ENCODE measurements at regions not wholly inside any gene's neighbourhood (a gene's known extent, or its start where the extent isn't known, plus 50 kb on each side); places are given as distances from the start of the nearest gene placed in this dataset.

DNA sequence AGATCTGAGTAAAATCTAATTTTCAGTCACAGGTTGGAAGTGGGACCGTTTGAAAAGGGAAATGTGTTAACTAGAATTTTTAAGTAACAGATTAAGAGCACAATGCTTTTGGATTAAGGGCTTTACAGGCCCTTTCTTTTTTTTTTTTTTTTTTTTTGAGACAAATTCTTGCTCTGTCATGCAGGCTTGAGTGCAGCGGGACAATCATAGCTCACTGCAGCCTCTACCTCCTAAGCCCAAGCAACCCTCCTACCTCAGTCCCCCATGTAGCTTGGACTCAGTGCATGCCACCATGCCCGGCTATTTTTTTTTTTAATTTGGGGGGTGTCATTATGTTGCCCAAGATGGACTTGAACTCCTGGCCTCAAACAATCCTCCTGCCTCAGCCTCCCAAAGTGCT lies 363.7 kb downstream of the LIG4 start:
- Histone ChIP-seq H3K27ac (no peak overlapping the region), H3K4me1 (no peaks in the 10 kb centered on the region), H3K27me3 (no peaks in the 10 kb centered on the region), H3K4me3 (replicated peaks in 1 of 3) (no peak overlapping the region), H3K36me3 (no peaks in the 10 kb centered on the region), H3K9me3 (no peaks in the 10 kb centered on the region)
- intact Hi-C loops (cut with DNase I), result no loop called here
- 74 to 79% methylated on average over 3 of the region's 3 CpGs for WGBS, 2 donors
- TF ChIP-seq, protein P1, sequence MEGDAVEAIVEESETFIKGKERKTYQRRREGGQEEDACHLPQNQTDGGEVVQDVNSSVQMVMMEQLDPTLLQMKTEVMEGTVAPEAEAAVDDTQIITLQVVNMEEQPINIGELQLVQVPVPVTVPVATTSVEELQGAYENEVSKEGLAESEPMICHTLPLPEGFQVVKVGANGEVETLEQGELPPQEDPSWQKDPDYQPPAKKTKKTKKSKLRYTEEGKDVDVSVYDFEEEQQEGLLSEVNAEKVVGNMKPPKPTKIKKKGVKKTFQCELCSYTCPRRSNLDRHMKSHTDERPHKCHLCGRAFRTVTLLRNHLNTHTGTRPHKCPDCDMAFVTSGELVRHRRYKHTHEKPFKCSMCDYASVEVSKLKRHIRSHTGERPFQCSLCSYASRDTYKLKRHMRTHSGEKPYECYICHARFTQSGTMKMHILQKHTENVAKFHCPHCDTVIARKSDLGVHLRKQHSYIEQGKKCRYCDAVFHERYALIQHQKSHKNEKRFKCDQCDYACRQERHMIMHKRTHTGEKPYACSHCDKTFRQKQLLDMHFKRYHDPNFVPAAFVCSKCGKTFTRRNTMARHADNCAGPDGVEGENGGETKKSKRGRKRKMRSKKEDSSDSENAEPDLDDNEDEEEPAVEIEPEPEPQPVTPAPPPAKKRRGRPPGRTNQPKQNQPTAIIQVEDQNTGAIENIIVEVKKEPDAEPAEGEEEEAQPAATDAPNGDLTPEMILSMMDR (IDR thresholded peaks at IDR 0.05), result no peak
- no peak for TF ChIP-seq POLR2A (IDR thresholded peaks at IDR 0.05)
- DNase-seq, result no peak

DNA sequence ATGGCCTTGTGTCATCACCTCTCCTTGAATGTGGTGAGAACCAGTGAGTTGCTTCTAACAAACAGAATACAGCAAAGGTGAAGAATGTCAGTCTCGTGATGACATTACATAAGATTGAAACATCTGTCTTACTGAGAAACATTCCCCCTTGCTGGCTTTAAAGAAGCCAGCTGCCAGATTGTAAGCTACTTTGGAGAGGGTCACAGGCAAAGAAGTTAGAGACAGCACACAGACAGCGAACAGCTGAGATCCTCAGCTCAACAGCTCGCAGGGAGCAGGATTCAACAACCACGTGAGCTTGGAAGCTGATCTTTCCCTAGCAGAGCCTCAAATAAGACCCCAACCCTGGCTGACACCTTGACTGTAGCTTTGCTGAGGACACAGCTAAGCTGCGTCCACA lies 367.9 kb downstream of the LIG4 start:
- DNase-seq, result no peak
- H3K36me3 ChIP-seq, result no peaks in the 10 kb centered on the region
- no peak overlapping the region for H3K4me3 ChIP-seq (replicated peaks in 1 of 3)
- intact Hi-C loops (cut with DNase I), result no loop called here
- TF ChIP-seq, protein P1 (IDR thresholded peaks at IDR 0.05), result no peak
- TF ChIP-seq POLR2A (IDR thresholded peaks at IDR 0.05), result no peak
- H3K9me3 ChIP-seq, result no peaks in the 10 kb centered on the region
- H3K4me1 ChIP-seq, result no peaks in the 10 kb centered on the region
- H3K27me3 ChIP-seq, result no peaks in the 10 kb centered on the region
- WGBS, 2 donors, result 84 to 85% methylated on average over 5 of the region's 5 CpGs
- H3K27ac ChIP-seq, result no peak overlapping the region

GRCh38 chr13:107846642-107847041 lies 368.7 kb downstream of the LIG4 start:
- TF ChIP-seq, protein P1 (IDR thresholded peaks at IDR 0.05), result no peak
- TF ChIP-seq POLR2A (IDR thresholded peaks at IDR 0.05), result no peak
- intact Hi-C loops (cut with DNase I), result no loop called here
- H3K9me3 ChIP-seq, result no peaks in the 10 kb centered on the region
- H3K36me3 ChIP-seq, result no peaks in the 10 kb centered on the region
- no peak for DNase-seq
- H3K27me3 ChIP-seq, result no peaks in the 10 kb centered on the region
- no peak overlapping the region for H3K27ac ChIP-seq
- H3K4me1 ChIP-seq, result no peaks in the 10 kb centered on the region
- H3K4me3 ChIP-seq (replicated peaks in 1 of 3), result no peak overlapping the region
- WGBS, 2 donors, result 87 to 97% methylated on average over 1 of the region's 1 CpG

DNA sequence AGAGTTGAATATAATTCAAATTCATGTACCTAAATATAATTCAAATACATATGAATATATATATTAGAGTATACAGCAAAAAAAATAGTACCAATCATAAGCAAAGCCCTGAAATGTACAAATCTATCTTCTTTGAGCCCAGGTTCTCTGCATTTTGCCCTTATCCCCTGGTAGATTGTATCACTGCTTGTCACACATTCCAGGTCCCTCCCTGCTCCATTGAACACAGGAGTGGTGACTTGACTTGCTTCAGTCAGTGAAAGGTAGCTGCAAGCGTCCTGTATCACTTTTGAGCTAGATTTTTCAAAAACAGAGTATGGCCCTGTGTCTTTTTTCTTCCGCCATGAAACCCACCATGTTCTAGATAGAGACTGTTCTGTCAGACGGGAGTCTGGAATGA lies 369.4 kb downstream of the LIG4 start:
- Histone ChIP-seq H3K4me1 (no peaks in the 10 kb centered on the region), H3K36me3 (no peaks in the 10 kb centered on the region), H3K27me3 (no peaks in the 10 kb centered on the region), H3K4me3 (replicated peaks in 1 of 3) (no peak overlapping the region), H3K27ac (no peak overlapping the region), H3K9me3 (no peaks in the 10 kb centered on the region)
- TF ChIP-seq, protein P1 (IDR thresholded peaks at IDR 0.05), result no peak
- no peak for TF ChIP-seq POLR2A (IDR thresholded peaks at IDR 0.05)
- intact Hi-C loops (cut with DNase I), result no loop called here
- peak; percentile 60 to 74 for DNase-seq
- 47 to 49% methylated on average over 3 of the region's 3 CpGs for WGBS, 2 donors

DNA sequence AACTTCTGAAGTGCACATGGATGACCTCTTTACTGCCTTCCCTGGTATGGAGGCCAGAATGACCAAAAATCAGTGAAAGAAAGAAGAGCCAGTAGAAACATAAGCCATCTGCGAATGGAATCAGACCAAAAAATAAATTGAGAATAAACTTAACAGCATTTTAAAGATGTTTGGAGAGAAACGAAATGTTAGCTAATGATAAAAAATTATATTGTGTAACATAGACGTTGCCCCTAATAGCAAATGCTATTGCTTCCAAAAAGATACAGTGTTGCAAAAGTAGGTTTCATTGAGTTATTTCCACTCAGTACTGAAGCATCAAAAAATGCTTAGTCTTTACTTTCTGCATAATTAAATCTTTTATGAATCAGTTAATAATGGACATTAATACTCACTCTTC lies 371.7 kb downstream of the LIG4 start:
- Histone ChIP-seq H3K9me3 (no peaks in the 10 kb centered on the region), H3K27me3 (no peaks in the 10 kb centered on the region), H3K4me3 (replicated peaks in 1 of 3) (no peak overlapping the region), H3K36me3 (no peaks in the 10 kb centered on the region), H3K4me1 (no peaks in the 10 kb centered on the region), H3K27ac (no peak overlapping the region)
- 81 to 88% methylated on average over 3 of the region's 3 CpGs for whole genome bisulfite sequencing, 2 donors
- intact Hi-C loops (cut with DNase I), result no loop called here
- DNase-seq, result no peak
- no peak for TF ChIP-seq POLR2A (IDR thresholded peaks at IDR 0.05)
- TF ChIP-seq, protein P1 (IDR thresholded peaks at IDR 0.05), result no peak

Measured in thyroid gland (tissue), 4 donors.